Hepatocyte (in vitro differentiated cells): ENCODE measurements at regions not wholly inside any gene's neighbourhood (a gene's known extent, or its start where the extent isn't known, plus 50 kb on each side); places are given as distances from the start of the nearest gene placed in this dataset.
A peak's percentile ranks its signal among the peaks of the same experiment; 100 is the strongest.
"Not testable (repeated sequence)": the region's sequence is repeated elsewhere in the genome, so short reads cannot be mapped to it uniquely, and the experiment has no call there.

Experiments used
- DNase-seq: peaks from one replicate; pipeline ENCODE4 v3.0.0-alpha.2; 2016; ENCODE audit warnings: low spot score
- H2AFZ ChIP-seq: fragments of 200-600 bp; sonication (generic); 2 replicates; pipeline ENCODE4 v1.6.0; 2016; ENCODE audit warnings: antibody characterized with exemption, mild to moderate bottlenecking
- H3K27ac ChIP-seq: fragments of 200-600 bp; sonication (generic); 2 replicates; pipeline ENCODE4 v1.5.1; 2016; ENCODE audit warnings: mild to moderate bottlenecking
- H3K27me3 ChIP-seq: fragments of 200-600 bp; sonication (generic); 2 replicates; pipeline ENCODE4 v1.6.1; 2016
- H3K36me3 ChIP-seq: fragments of 200-600 bp; sonication (generic); replicated peaks from 2 replicates; pipeline ENCODE4 v1.5.1; 2016; ENCODE audit warnings: low read depth; ENCODE audit not compliant: insufficient read depth
- H3K4me1 ChIP-seq: fragments of 200-600 bp; sonication (generic); 2 replicates; pipeline ENCODE4 v1.5.1; 2016; ENCODE audit warnings: mild to moderate bottlenecking, moderate library complexity; ENCODE audit not compliant: insufficient read depth
- H3K4me2 ChIP-seq: fragments of 200-600 bp; sonication (generic); 2 replicates; pipeline ENCODE4 v1.6.0; 2016
- H3K4me3 ChIP-seq: fragments of 200-600 bp; sonication (generic); 2 replicates; pipeline ENCODE4 v1.5.1; 2016; ENCODE audit warnings: mild to moderate bottlenecking
- H3K79me2 ChIP-seq: fragments of 200-600 bp; sonication (generic); 2 replicates; pipeline ENCODE4 v1.6.0; 2017; ENCODE audit warnings: mild to moderate bottlenecking
- H3K9me2 ChIP-seq: fragments of 200-600 bp; sonication (generic); replicated peaks from 2 replicates; pipeline ENCODE4 v1.6.0; 2017; ENCODE audit warnings: mild to moderate bottlenecking; ENCODE audit not compliant: insufficient read depth
- H3K9me3 ChIP-seq: fragments of 200-600 bp; sonication (generic); 2 replicates; pipeline ENCODE4 v1.5.1; 2016; ENCODE audit warnings: low read depth, mild to moderate bottlenecking
- H4K20me1 ChIP-seq: fragments of 200-600 bp; sonication (generic); 2 replicates; pipeline ENCODE4 v1.6.0; 2016; ENCODE audit warnings: mild to moderate bottlenecking; ENCODE audit not compliant: insufficient read depth, poor library complexity, severe bottlenecking
- CTCF ChIP-seq: fragments of 200-600 bp; sonication (generic); IDR thresholded peaks from 2 replicates; pipeline ENCODE4 v1.5.1; 2016; ENCODE audit warnings: antibody characterized with exemption, mild to moderate bottlenecking; ENCODE audit not compliant: poor library complexity
- EZH2 ChIP-seq: fragments of 200-600 bp; sonication (generic); IDR thresholded peaks from 2 replicates; pipeline ENCODE4 v1.6.1; 2016; ENCODE audit warnings: antibody characterized with exemption, mild to moderate bottlenecking, borderline replicate concordance
- EZH2phosphoT487 ChIP-seq: fragments of 200-600 bp; sonication (generic); IDR thresholded peaks from one replicate; pipeline ENCODE4 v1.6.1; 2018; ENCODE audit warnings: antibody characterized with exemption, mild to moderate bottlenecking, low read depth, moderate library complexity; ENCODE audit not compliant: unreplicated experiment, severe bottlenecking
- WGBS: methylation state at CpG from one replicate; pipeline ENCODE4 v1.1.6; 2016; ENCODE audit warnings: low lambda C conversion rate; ENCODE audit errors: missing lambda C conversion rate; 5-methylcytosine and 5-hydroxymethylcytosine counted together

- peak; percentile 57 for TF ChIP-seq CTCF
- H3K36me3 ChIP-seq, H3K4me3 ChIP-seq, H3K9me3 ChIP-seq, H2AFZ ChIP-seq, H4K20me1 ChIP-seq, H3K4me1 ChIP-seq, H3K27me3 ChIP-seq, H3K9me2 ChIP-seq, H3K27ac ChIP-seq, H3K4me2 ChIP-seq, H3K79me2 ChIP-seq: not testable (repeated sequence)
- 37% methylated on average over 8 of the region's 8 CpGs for WGBS
- DNase-seq: peak; percentile 67
Measured at GRCh38 chr1:157377280-157377713, 175.0 kb downstream of the FCRL5 start.

- Histone ChIP-seq H3K9me2 (no peaks in the 10 kb centered on the region), H3K36me3 (no peaks in the 10 kb centered on the region)
Measured at GRCh38 chr1:157376681-157377080, 175.6 kb downstream of the FCRL5 start.

GRCh38 chr1:157372311-157372710 is 180.0 kb downstream of the FCRL5 start:
- 66% methylated on average over 2 of the region's 2 CpGs for WGBS
- H3K4me1 ChIP-seq, H3K4me3 ChIP-seq: not testable (repeated sequence)

More at GRCh38 chr1:157376681-157377080, 175.6 kb downstream of the FCRL5 start:
- Histone ChIP-seq H3K27me3 (no peaks in the 10 kb centered on the region), H2AFZ (no peak overlapping the region), H3K9me3 (no peaks in the 10 kb centered on the region), H3K4me1 (no peaks in the 10 kb centered on the region), H3K27ac (no peak overlapping the region), H4K20me1 (no peaks in the 10 kb centered on the region), H3K4me3 (no peak overlapping the region), H3K4me2 (no peak overlapping the region), H3K79me2 (no peaks in the 10 kb centered on the region)
- WGBS: 86% methylated on average over 2 of the region's 2 CpGs
- DNase-seq: no peak
- TF ChIP-seq EZH2: no peak
- TF ChIP-seq CTCF: no peak
- TF ChIP-seq EZH2phosphoT487: no peak

GRCh38 chr1:157371826-157372225 is 180.5 kb downstream of the FCRL5 start:
- WGBS: 83% methylated on average over 3 of the region's 3 CpGs
- Histone ChIP-seq H2AFZ (no peak overlapping the region), H3K9me3 (no peaks in the 10 kb centered on the region), H3K79me2 (no peaks in the 10 kb centered on the region), H3K27me3 (no peaks in the 10 kb centered on the region), H4K20me1 (no peaks in the 10 kb centered on the region), H3K36me3 (no peaks in the 10 kb centered on the region), H3K4me2 (no peak overlapping the region), H3K4me1 (peaks cover 8% of the 10 kb centered on the region), H3K27ac (peak overlapping the region; percentile 37), H3K9me2 (no peaks in the 10 kb centered on the region), H3K4me3 (no peak overlapping the region)
- DNase-seq: no peak
- TF ChIP-seq EZH2phosphoT487 (no peak), EZH2 (no peak), CTCF (no peak)

More at GRCh38 chr1:157372311-157372710, 180.0 kb downstream of the FCRL5 start:
- not testable (repeated sequence) for H3K36me3 ChIP-seq, H4K20me1 ChIP-seq, H3K4me2 ChIP-seq, H3K9me2 ChIP-seq, H3K27ac ChIP-seq, H3K9me3 ChIP-seq, H3K27me3 ChIP-seq, DNase-seq, H3K79me2 ChIP-seq
- H2AFZ ChIP-seq: peak overlapping the region; percentile 6
